ENCODE measurements at regions not wholly inside any gene's neighbourhood (a gene's known extent, or its start where the extent isn't known, plus 50 kb on each side); places are given as distances from the start of the nearest gene placed in this dataset.

DNA sequence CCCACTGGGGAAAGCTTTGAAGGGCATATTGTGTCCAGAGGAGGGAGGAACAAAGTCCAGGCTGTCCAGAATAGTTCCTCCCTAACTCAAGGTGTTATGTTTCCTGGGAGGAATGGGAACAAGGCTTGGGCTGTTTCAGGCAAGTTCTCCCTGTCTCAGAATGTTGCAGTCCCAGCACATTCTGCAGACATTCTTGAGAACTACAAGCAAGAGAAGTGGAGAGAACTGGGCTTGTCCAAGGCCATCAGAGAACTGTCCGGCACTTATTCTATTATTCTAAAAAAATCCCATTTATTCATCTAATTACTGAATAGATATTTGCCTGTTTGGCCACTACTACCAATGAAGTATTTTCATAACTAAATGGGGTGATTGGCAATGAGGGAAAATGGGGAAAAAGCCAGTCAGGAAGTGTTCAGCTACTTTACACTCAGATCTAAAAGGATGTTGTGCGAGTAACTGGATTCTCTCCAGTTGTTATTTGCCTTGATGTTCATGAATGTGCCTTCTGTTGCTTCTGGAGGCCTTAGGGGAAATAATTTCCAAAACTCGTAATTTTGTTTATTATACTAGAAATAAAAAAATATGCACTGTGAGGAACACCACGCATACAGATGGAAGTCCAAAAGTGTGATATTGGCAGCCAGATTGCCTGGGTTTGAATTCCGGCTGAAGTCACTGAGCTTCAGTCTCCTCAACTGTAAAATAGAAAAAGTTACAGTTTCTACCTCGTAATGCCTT is 300.1 kb upstream of the RND3 start:
- TF ChIP-seq, protein P1, sequence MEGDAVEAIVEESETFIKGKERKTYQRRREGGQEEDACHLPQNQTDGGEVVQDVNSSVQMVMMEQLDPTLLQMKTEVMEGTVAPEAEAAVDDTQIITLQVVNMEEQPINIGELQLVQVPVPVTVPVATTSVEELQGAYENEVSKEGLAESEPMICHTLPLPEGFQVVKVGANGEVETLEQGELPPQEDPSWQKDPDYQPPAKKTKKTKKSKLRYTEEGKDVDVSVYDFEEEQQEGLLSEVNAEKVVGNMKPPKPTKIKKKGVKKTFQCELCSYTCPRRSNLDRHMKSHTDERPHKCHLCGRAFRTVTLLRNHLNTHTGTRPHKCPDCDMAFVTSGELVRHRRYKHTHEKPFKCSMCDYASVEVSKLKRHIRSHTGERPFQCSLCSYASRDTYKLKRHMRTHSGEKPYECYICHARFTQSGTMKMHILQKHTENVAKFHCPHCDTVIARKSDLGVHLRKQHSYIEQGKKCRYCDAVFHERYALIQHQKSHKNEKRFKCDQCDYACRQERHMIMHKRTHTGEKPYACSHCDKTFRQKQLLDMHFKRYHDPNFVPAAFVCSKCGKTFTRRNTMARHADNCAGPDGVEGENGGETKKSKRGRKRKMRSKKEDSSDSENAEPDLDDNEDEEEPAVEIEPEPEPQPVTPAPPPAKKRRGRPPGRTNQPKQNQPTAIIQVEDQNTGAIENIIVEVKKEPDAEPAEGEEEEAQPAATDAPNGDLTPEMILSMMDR (conservative IDR thresholded peaks at IDR 0.05; ENCODE audit: low read depth in 2 of 2), result no peak
- TF ChIP-seq REST (IDR thresholded peaks at IDR 0.05; ENCODE audit: unreplicated experiment) (no peak), POLR2AphosphoS5 (IDR thresholded peaks at IDR 0.05; ENCODE audit: low read depth) (no peak), EZH2phosphoT487 (IDR thresholded peaks at IDR 0.05; ENCODE audit: unreplicated experiment) (no peak), JUNB (IDR thresholded peaks at IDR 0.05; ENCODE audit: unreplicated experiment) (no peak), CREB1 (CRISPR knock-in tag; IDR thresholded peaks at IDR 0.05; ENCODE audit: low read depth) (no peak), EZH2 (IDR thresholded peaks at IDR 0.05; ENCODE audit: low read depth, unreplicated experiment) (no peak), ZNF331 (CRISPR knock-in tag; IDR thresholded peaks at IDR 0.05; ENCODE audit: low read depth) (no peak), NANOG (IDR thresholded peaks at IDR 0.05; ENCODE audit: borderline replicate concordance) (no peak)
- TF ChIP-seq, protein P2, sequence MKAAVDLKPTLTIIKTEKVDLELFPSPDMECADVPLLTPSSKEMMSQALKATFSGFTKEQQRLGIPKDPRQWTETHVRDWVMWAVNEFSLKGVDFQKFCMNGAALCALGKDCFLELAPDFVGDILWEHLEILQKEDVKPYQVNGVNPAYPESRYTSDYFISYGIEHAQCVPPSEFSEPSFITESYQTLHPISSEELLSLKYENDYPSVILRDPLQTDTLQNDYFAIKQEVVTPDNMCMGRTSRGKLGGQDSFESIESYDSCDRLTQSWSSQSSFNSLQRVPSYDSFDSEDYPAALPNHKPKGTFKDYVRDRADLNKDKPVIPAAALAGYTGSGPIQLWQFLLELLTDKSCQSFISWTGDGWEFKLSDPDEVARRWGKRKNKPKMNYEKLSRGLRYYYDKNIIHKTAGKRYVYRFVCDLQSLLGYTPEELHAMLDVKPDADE (IDR thresholded peaks at IDR 0.05), result no peak
- TF ChIP-seq, protein P3, sequence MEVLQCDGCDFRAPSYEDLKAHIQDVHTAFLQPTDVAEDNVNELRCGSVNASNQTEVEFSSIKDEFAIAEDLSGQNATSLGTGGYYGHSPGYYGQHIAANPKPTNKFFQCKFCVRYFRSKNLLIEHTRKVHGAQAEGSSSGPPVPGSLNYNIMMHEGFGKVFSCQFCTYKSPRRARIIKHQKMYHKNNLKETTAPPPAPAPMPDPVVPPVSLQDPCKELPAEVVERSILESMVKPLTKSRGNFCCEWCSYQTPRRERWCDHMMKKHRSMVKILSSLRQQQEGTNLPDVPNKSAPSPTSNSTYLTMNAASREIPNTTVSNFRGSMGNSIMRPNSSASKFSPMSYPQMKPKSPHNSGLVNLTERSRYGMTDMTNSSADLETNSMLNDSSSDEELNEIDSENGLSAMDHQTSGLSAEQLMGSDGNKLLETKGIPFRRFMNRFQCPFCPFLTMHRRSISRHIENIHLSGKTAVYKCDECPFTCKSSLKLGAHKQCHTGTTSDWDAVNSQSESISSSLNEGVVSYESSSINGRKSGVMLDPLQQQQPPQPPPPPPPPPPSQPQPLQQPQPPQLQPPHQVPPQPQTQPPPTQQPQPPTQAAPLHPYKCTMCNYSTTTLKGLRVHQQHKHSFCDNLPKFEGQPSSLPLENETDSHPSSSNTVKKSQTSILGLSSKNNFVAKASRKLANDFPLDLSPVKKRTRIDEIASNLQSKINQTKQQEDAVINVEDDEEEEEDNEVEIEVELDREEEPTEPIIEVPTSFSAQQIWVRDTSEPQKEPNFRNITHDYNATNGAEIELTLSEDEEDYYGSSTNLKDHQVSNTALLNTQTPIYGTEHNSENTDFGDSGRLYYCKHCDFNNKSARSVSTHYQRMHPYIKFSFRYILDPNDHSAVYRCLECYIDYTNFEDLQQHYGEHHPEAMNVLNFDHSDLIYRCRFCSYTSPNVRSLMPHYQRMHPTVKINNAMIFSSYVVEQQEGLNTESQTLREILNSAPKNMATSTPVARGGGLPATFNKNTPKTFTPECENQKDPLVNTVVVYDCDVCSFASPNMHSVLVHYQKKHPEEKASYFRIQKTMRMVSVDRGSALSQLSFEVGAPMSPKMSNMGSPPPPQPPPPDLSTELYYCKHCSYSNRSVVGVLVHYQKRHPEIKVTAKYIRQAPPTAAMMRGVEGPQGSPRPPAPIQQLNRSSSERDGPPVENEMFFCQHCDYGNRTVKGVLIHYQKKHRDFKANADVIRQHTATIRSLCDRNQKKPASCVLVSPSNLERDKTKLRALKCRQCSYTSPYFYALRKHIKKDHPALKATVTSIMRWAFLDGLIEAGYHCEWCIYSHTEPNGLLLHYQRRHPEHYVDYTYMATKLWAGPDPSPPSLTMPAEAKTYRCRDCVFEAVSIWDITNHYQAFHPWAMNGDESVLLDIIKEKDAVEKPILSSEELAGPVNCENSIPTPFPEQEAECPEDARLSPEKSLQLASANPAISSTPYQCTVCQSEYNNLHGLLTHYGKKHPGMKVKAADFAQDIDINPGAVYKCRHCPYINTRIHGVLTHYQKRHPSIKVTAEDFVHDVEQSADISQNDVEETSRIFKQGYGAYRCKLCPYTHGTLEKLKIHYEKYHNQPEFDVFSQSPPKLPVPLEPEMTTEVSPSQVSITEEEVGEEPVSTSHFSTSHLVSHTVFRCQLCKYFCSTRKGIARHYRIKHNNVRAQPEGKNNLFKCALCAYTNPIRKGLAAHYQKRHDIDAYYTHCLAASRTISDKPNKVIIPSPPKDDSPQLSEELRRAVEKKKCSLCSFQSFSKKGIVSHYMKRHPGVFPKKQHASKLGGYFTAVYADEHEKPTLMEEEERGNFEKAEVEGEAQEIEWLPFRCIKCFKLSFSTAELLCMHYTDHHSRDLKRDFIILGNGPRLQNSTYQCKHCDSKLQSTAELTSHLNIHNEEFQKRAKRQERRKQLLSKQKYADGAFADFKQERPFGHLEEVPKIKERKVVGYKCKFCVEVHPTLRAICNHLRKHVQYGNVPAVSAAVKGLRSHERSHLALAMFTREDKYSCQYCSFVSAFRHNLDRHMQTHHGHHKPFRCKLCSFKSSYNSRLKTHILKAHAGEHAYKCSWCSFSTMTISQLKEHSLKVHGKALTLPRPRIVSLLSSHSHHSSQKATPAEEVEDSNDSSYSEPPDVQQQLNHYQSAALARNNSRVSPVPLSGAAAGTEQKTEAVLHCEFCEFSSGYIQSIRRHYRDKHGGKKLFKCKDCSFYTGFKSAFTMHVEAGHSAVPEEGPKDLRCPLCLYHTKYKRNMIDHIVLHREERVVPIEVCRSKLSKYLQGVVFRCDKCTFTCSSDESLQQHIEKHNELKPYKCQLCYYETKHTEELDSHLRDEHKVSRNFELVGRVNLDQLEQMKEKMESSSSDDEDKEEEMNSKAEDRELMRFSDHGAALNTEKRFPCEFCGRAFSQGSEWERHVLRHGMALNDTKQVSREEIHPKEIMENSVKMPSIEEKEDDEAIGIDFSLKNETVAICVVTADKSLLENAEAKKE (CRISPR knock-in tag; IDR thresholded peaks at IDR 0.05), result no peak

Data from GM23338 (cell line).